Vagina (tissue), 2 donors: ENCODE measurements at regions not wholly inside any gene's neighbourhood (a gene's known extent, or its start where the extent isn't known, plus 50 kb on each side); places are given as distances from the start of the nearest gene placed in this dataset.

ENCODE experiments used
- DNase-seq, 2 donors: peaks; one replicate each; pipeline ENCODE4 v3.0.0-alpha.2; 2017; ENCODE audit errors: extremely low spot score in 2 of 2
- H3K27ac ChIP-seq: fragments of 200-600 bp; sonication (generic); one replicate; pipeline ENCODE4 v1.5.1; 2019
- H3K27me3 ChIP-seq: fragments of 200-600 bp; sonication (generic); one replicate; pipeline ENCODE4 v1.5.1; 2019
- H3K36me3 ChIP-seq, 2 donors: fragments of 200-600 bp; sonication (generic); one replicate each; pipeline ENCODE4 v1.5.1; 2017 to 2019
- H3K4me1 ChIP-seq: fragments of 200-600 bp; sonication (generic); one replicate; pipeline ENCODE4 v1.5.1; 2019
- H3K4me3 ChIP-seq, 2 donors: fragments of 200-600 bp; sonication (generic); 1 replicate in 1 of 2; 2 replicates in 1 of 2; pipeline ENCODE4 v1.5.1; 2016 to 2019
- H3K9me3 ChIP-seq: fragments of 200-600 bp; sonication (generic); one replicate; pipeline ENCODE4 v1.5.1; 2019
- POLR2A ChIP-seq, 2 donors: fragments of 450-650 bp; IDR thresholded peaks; one replicate each; pipeline ENCODE4 v1.6.1; 2017; ENCODE audit warnings: antibody characterized with exemption in 2 of 2, mild to moderate bottlenecking in 2 of 2, moderate library complexity in 2 of 2
- POLR2AphosphoS5 ChIP-seq, 2 donors: sonication (generic); formaldehyde crosslinking; IDR thresholded peaks; one replicate each; pipeline ENCODE4 v1.9.0; 2017; ENCODE audit warnings: antibody characterized with exemption in 2 of 2, mild to moderate bottlenecking in 2 of 2, low read depth in 1 of 2; ENCODE audit not compliant: insufficient read depth in 1 of 2
- intact Hi-C: fragments of 100-400 bp; cut with DNase I; formaldehyde crosslinking; loops from one replicate; pipeline ENCODE4 v1.15.1; 2023
- TF ChIP-seq, protein P1 (sequence below), 3 experiments: fragments of 450-650 bp in 2 of 3; fragments of 200-600 bp in 1 of 3; sonication (generic) in 1 of 3; IDR thresholded peaks; one replicate each; pipeline ENCODE4 v1.5.1; 2017 to 2019; ENCODE audit warnings: antibody characterized with exemption in 3 of 3, mild to moderate bottlenecking in 2 of 3, moderate library complexity in 2 of 3

DNA sequence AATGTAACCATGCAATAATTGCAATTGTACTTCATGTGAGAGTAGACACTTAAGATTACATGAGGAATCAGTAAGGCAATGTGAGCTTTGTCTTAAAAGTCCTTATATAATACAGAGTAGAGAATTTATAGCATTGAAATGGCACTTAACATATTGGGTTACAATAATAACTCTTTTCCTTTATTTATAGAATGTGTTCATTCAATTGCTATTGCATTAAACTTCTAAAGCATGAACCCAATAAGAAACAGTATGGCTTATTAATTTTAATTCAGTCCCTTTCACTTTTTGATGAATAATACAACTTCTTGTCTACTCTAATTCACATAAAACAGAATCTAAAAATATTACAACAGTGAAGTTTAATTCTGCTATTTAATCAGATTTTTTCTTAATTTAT lies 174.2 kb upstream of the PABPC4L start:
- TF ChIP-seq POLR2AphosphoS5 (IDR thresholded peaks at IDR 0.05; ENCODE audit: insufficient read depth in 1 of 2, low read depth in 1 of 2) (no peak), POLR2A (IDR thresholded peaks at IDR 0.05) (no peak)
- TF ChIP-seq, protein P1, sequence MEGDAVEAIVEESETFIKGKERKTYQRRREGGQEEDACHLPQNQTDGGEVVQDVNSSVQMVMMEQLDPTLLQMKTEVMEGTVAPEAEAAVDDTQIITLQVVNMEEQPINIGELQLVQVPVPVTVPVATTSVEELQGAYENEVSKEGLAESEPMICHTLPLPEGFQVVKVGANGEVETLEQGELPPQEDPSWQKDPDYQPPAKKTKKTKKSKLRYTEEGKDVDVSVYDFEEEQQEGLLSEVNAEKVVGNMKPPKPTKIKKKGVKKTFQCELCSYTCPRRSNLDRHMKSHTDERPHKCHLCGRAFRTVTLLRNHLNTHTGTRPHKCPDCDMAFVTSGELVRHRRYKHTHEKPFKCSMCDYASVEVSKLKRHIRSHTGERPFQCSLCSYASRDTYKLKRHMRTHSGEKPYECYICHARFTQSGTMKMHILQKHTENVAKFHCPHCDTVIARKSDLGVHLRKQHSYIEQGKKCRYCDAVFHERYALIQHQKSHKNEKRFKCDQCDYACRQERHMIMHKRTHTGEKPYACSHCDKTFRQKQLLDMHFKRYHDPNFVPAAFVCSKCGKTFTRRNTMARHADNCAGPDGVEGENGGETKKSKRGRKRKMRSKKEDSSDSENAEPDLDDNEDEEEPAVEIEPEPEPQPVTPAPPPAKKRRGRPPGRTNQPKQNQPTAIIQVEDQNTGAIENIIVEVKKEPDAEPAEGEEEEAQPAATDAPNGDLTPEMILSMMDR (IDR thresholded peaks at IDR 0.05) = no peak
- DNase-seq = no peak
- no peak overlapping the region for H3K4me3 ChIP-seq
- no peaks in the 10 kb centered on the region for H3K27me3 ChIP-seq
- no peak overlapping the region for H3K27ac ChIP-seq
- intact Hi-C loops = no loop called here
- no peaks in the 10 kb centered on the region for H3K9me3 ChIP-seq
- H3K4me1 ChIP-seq = no peaks in the 10 kb centered on the region
- H3K36me3 ChIP-seq = no peaks in the 10 kb centered on the region

DNA sequence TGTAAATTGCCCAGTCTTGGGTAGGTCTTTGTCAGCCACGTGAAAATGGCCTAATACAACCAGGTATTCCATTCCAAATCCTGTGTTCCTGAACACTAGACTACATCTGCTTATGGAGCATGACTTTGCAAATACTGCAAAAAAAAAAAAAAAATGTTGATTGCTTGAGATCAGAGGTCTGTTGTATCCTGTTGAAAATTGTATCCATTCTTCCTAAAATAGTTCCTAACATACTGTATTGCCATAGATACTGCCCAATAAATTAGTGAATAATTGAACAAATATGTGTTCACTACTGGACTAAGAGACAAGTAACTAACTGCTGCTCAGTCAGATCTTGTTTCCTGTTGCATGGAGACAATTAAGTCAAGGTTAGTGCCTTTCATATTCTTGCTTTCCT lies 164.3 kb upstream of the PABPC4L start:
- TF ChIP-seq POLR2A (IDR thresholded peaks at IDR 0.05) (no peak), POLR2AphosphoS5 (IDR thresholded peaks at IDR 0.05; ENCODE audit: insufficient read depth in 1 of 2, low read depth in 1 of 2) (no peak)
- TF ChIP-seq, protein P1 (IDR thresholded peaks at IDR 0.05) = no peak
- Histone ChIP-seq H3K36me3 (no peaks in the 10 kb centered on the region), H3K4me3 (no peak overlapping the region), H3K4me1 (no peaks in the 10 kb centered on the region), H3K27me3 (no peaks in the 10 kb centered on the region), H3K9me3 (no peaks in the 10 kb centered on the region), H3K27ac (no peak overlapping the region)
- DNase-seq = no peak
- intact Hi-C loops = no loop called here

DNA sequence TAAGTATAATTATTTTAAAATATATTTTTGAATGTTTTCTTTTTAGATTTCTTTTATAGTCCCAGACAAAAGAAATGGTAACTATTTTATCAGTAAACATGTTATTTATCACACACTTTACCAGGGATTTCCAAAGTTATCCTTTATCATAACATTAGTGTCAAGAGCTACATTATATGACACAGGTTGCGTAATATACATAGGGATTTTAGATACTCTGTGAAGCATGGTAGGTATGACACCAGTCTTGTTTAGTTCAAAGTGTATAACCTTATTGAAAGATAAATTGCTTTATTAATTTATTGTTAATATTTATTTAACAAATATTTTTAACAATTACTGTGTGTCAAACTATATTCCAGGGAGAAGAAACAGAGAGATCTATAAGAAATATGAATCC lies 163.3 kb upstream of the PABPC4L start:
- Histone ChIP-seq H3K27me3 (no peaks in the 10 kb centered on the region), H3K4me3 (no peak overlapping the region), H3K27ac (no peak overlapping the region), H3K36me3 (no peaks in the 10 kb centered on the region), H3K9me3 (no peaks in the 10 kb centered on the region), H3K4me1 (no peaks in the 10 kb centered on the region)
- TF ChIP-seq POLR2A (IDR thresholded peaks at IDR 0.05) (no peak), POLR2AphosphoS5 (IDR thresholded peaks at IDR 0.05; ENCODE audit: insufficient read depth in 1 of 2, low read depth in 1 of 2) (no peak)
- TF ChIP-seq, protein P1 (IDR thresholded peaks at IDR 0.05) = no peak
- no peak for DNase-seq
- intact Hi-C loops = no loop called here

DNA sequence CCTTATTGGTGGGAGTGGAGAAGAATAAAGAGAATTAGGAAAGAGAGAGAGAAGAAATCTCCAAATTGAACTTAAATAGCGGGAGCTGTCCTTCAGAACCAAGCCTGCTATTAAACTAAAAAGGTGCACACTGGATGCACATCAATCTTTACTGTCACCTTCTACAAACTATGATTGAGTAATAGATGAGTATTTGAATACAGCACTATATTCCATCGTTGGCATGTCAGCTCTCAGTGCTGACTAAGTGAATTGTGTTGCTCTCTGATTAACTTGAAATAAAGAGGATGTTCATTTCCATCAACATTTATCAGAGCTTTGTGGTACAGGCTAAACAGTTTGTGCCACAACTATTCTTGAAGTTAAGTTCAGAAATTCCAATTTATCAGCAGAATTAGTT lies 143.7 kb upstream of the PABPC4L start:
- intact Hi-C loops = no loop called here
- H3K9me3 ChIP-seq = no peaks in the 10 kb centered on the region
- no peak overlapping the region for H3K27ac ChIP-seq
- no peaks in the 10 kb centered on the region for H3K4me1 ChIP-seq
- TF ChIP-seq POLR2A (IDR thresholded peaks at IDR 0.05) (no peak), POLR2AphosphoS5 (IDR thresholded peaks at IDR 0.05; ENCODE audit: insufficient read depth in 1 of 2, low read depth in 1 of 2) (no peak)
- TF ChIP-seq, protein P1 (IDR thresholded peaks at IDR 0.05) = no peak
- H3K36me3 ChIP-seq = no peaks in the 10 kb centered on the region
- no peaks in the 10 kb centered on the region for H3K27me3 ChIP-seq
- no peak overlapping the region for H3K4me3 ChIP-seq
- DNase-seq = no peak

DNA sequence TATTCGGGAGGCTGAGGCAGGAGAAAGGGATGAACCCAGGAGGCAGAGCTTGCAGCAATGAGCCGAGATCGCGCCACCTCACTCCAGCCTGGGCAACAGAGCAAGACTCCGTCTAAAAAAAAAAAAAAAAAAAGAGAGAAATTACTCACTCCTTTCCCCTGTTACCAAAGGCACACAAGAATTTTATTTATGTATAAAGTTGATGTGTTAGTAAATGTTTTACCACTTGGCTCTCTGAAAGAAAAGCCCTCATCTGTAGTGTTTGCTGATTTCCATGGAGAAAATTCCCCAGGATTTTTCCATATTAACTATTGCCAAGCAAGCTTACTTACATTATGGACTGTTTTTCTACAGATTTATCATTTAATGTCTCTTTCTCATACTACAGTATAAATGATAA lies 142.1 kb upstream of the PABPC4L start:
- Histone ChIP-seq H3K27ac (no peak overlapping the region), H3K27me3 (no peaks in the 10 kb centered on the region), H3K9me3 (no peaks in the 10 kb centered on the region), H3K4me3 (no peak overlapping the region), H3K36me3 (no peaks in the 10 kb centered on the region), H3K4me1 (no peaks in the 10 kb centered on the region)
- no peak for DNase-seq
- intact Hi-C loops = no loop called here
- TF ChIP-seq POLR2AphosphoS5 (IDR thresholded peaks at IDR 0.05; ENCODE audit: insufficient read depth in 1 of 2, low read depth in 1 of 2) (no peak), POLR2A (IDR thresholded peaks at IDR 0.05) (no peak)
- TF ChIP-seq, protein P1 (IDR thresholded peaks at IDR 0.05) = no peak
